Sigmoid colon (tissue), 6 donors: ENCODE measurements at regions not wholly inside any gene's neighbourhood (a gene's known extent, or its start where the extent isn't known, plus 50 kb on each side); places are given as distances from the start of the nearest gene placed in this dataset.

Experiments used
- DNase-seq: peaks from one replicate; pipeline ENCODE4 v3.0.0-alpha.2; 2019
- H3K27ac ChIP-seq, 4 donors: fragments of 200-600 bp; sonication (generic); one replicate each; pipeline ENCODE4 v1.5.1; 2016 to 2019; ENCODE audit warnings: mild to moderate bottlenecking in 1 of 4
- H3K27me3 ChIP-seq, 3 donors: fragments of 200-600 bp; sonication (generic); one replicate each; pipeline ENCODE4 v1.5.1; 2019; ENCODE audit warnings: mild to moderate bottlenecking in 1 of 3
- H3K36me3 ChIP-seq, 4 donors: fragments of 200-600 bp; sonication (generic); one replicate each; pipeline ENCODE4 v1.5.1; 2016 to 2019
- H3K4me1 ChIP-seq, 4 donors: fragments of 200-600 bp; sonication (generic); one replicate each; pipeline ENCODE4 v1.5.1; 2017 to 2019
- H3K4me3 ChIP-seq, 4 donors: fragments of 200-600 bp; sonication (generic); one replicate each; pipeline ENCODE4 v1.5.1; 2017 to 2019; ENCODE audit warnings: mild to moderate bottlenecking in 2 of 4, moderate library complexity in 1 of 4
- H3K9me3 ChIP-seq, 4 donors: fragments of 200-600 bp in 3 of 4; sonication (generic) in 3 of 4; one replicate each; pipeline versions ENCODE4 v1.5.1 to v1.6.1; 2013 to 2019
- EP300 ChIP-seq, 4 donors: sonication (generic); formaldehyde crosslinking; IDR thresholded peaks; one replicate each; pipeline ENCODE4 v1.6.1; 2017; ENCODE audit warnings: antibody characterized with exemption in 4 of 4
- POLR2A ChIP-seq, 2 donors: fragments of 450-650 bp; IDR thresholded peaks; one replicate each; pipeline ENCODE4 v1.6.1; 2016; ENCODE audit warnings: antibody characterized with exemption in 2 of 2, mild to moderate bottlenecking in 2 of 2, moderate library complexity in 2 of 2
- POLR2AphosphoS5 ChIP-seq, 4 donors: sonication (generic); formaldehyde crosslinking; IDR thresholded peaks; one replicate each; pipeline ENCODE4 v1.6.1; 2017; ENCODE audit warnings: antibody characterized with exemption in 4 of 4
- WGBS, 2 donors: extraction: QIAGEN DNeasy Blood & Tissue Kit; methylation state at CpG; one replicate each; pipeline ENCODE4 v1.1.7; 2013; 5-methylcytosine and 5-hydroxymethylcytosine counted together
- intact Hi-C: fragments of 100-400 bp; cut with DNase I; formaldehyde crosslinking; loops from one replicate; pipeline ENCODE4 v1.15.1; 2023
- TF ChIP-seq, protein P1 (sequence below), 4 experiments: fragments of 450-650 bp in 3 of 4; fragments of 200-600 bp in 1 of 4; IDR thresholded peaks; one replicate each; pipeline ENCODE4 v1.5.1; 2016 to 2019; ENCODE audit warnings: antibody characterized with exemption in 4 of 4, mild to moderate bottlenecking in 3 of 4, moderate library complexity in 2 of 4
- donor health status: healthy with polysubstance abuse.
- donor health status: healthy.

DNA sequence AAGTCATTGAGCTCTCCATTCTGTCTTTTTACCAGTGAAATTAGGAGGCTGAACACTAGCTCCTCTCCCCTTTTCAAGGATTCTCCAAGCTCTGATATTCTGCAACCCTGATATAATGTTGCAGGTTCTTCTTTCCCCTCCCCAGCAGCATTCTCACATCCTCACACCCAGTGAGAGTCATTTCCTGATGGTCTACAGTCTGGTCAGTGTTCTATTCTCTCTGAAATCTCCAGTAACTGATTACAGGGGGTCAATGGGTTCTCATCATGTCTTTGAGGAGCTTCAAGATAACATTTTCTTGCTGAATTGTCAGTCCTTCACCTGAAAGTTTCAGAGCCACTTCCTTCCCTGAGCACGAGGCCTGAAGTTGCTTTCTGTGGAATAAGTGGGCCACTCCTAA, 299.4 kb downstream of the PTEN start:
- H3K9me3 ChIP-seq, result no peaks in the 10 kb centered on the region
- no peak for DNase-seq
- no peak overlapping the region for H3K27ac ChIP-seq
- H3K4me3 ChIP-seq, result no peak overlapping the region
- intact Hi-C loops, result no loop called here
- H3K4me1 ChIP-seq, result peaks cover 0 to 14% (median 13%) of the 10 kb centered on the region in 4 donors
- TF ChIP-seq POLR2A (IDR thresholded peaks at IDR 0.05), result no peak
- WGBS, 2 donors, result 60 to 83% methylated on average over 1 of the region's 1 CpG
- H3K36me3 ChIP-seq, result no peaks in the 10 kb centered on the region
- H3K27me3 ChIP-seq, result no peaks in the 10 kb centered on the region

DNA sequence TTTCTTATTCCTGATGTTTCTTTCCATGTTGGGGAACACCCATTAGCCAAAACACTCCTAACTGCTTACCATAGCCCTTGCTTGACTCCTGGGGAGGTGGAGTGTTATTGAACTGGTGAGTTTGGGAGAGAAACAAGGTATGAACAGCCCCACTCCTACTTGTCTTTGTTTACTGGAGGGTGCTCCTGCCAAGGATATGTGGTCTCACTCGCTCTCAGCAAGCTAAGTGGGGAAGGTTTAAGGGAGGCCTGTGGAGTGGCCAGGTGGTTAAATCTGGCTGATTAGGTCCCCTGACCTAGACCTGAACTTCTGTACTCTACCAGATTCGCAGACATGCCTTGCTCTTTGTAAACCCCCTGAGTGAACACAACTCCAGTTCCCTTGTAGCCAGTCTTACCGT, 300.1 kb downstream of the PTEN start:
- no peak overlapping the region for H3K27ac ChIP-seq
- no peak for TF ChIP-seq POLR2AphosphoS5 (IDR thresholded peaks at IDR 0.05)
- peaks cover 0 to 7% (median 6%) of the 10 kb centered on the region in 4 donors for H3K4me1 ChIP-seq
- H3K27me3 ChIP-seq, result no peaks in the 10 kb centered on the region
- intact Hi-C loops, result no loop called here
- no peak overlapping the region for H3K4me3 ChIP-seq
- DNase-seq, result no peak
- H3K36me3 ChIP-seq, result no peaks in the 10 kb centered on the region
- WGBS, 2 donors, result 93 to 94% methylated on average over 3 of the region's 3 CpGs
- no peaks in the 10 kb centered on the region for H3K9me3 ChIP-seq

DNA sequence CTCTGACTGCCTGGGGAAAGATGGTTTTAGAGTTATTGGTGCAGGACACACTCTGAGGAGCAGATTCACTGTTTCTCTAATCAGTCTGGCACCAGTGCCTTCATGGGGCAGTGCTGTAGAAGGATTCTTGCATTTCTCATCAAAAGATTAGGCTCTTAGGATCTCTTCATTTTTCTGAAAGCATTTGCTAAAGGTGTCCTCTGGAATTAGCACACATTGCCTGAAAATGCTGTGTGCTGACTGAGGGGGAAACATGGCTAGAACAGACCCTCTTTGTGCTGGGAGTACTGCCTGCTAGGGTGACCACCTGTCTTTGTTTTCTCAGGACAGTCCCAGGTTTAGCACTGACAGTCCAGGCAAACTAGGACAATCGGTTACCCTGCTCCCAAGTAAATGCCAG, 301.0 kb downstream of the PTEN start:
- intact Hi-C loops, result no loop called here
- peak overlapping the region in 2 of 4 donors; percentile 19 to 30 for H3K27ac ChIP-seq

DNA sequence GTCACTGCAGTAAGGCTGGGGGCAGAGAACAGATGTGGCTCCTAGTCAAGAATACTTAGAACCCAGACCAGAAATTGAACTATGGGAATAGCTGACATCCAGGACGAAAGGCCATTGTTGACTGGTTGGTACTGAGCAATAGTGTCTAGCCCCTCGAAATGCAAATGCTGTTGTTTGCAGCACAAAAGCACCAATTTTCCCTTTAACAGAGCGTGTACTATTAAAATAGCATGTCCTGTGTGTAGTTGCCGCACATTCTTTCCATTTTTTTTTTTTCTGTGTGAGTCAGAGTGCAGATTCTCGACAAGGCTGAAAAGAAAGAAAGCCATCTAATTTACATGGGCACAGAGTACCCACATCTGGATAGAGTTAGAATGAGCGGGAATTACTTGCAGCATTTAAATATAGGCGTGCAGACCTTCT, 302.4 kb downstream of the PTEN start:
- DNase-seq, result no peak
- TF ChIP-seq POLR2AphosphoS5 (IDR thresholded peaks at IDR 0.05) (no peak), EP300 (IDR thresholded peaks at IDR 0.05) (no peak), POLR2A (IDR thresholded peaks at IDR 0.05) (no peak)
- TF ChIP-seq, protein P1, sequence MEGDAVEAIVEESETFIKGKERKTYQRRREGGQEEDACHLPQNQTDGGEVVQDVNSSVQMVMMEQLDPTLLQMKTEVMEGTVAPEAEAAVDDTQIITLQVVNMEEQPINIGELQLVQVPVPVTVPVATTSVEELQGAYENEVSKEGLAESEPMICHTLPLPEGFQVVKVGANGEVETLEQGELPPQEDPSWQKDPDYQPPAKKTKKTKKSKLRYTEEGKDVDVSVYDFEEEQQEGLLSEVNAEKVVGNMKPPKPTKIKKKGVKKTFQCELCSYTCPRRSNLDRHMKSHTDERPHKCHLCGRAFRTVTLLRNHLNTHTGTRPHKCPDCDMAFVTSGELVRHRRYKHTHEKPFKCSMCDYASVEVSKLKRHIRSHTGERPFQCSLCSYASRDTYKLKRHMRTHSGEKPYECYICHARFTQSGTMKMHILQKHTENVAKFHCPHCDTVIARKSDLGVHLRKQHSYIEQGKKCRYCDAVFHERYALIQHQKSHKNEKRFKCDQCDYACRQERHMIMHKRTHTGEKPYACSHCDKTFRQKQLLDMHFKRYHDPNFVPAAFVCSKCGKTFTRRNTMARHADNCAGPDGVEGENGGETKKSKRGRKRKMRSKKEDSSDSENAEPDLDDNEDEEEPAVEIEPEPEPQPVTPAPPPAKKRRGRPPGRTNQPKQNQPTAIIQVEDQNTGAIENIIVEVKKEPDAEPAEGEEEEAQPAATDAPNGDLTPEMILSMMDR (IDR thresholded peaks at IDR 0.05), result no peak
- Histone ChIP-seq H3K27ac (no peak overlapping the region), H3K36me3 (no peaks in the 10 kb centered on the region), H3K4me1 (no peaks in the 10 kb centered on the region), H3K4me3 (no peak overlapping the region), H3K27me3 (no peaks in the 10 kb centered on the region), H3K9me3 (no peaks in the 10 kb centered on the region)
- intact Hi-C loops, result no loop called here
- 92 to 93% methylated on average over 7 of the region's 7 CpGs for WGBS, 2 donors

More for the DNA sequence above, 301.0 kb downstream of the PTEN start:
- no peak overlapping the region for H3K4me3 ChIP-seq
- no peaks in the 10 kb centered on the region for H3K4me1 ChIP-seq
- H3K36me3 ChIP-seq, result no peaks in the 10 kb centered on the region
- no peak for DNase-seq
- TF ChIP-seq, protein P1 (IDR thresholded peaks at IDR 0.05), result no peak
- no peak for TF ChIP-seq POLR2A (IDR thresholded peaks at IDR 0.05)
- no peak for TF ChIP-seq EP300 (IDR thresholded peaks at IDR 0.05)
- 88% methylated on average over 1 of the region's 1 CpG for WGBS, 2 donors
- no peaks in the 10 kb centered on the region for H3K27me3 ChIP-seq
- no peaks in the 10 kb centered on the region for H3K9me3 ChIP-seq

DNA sequence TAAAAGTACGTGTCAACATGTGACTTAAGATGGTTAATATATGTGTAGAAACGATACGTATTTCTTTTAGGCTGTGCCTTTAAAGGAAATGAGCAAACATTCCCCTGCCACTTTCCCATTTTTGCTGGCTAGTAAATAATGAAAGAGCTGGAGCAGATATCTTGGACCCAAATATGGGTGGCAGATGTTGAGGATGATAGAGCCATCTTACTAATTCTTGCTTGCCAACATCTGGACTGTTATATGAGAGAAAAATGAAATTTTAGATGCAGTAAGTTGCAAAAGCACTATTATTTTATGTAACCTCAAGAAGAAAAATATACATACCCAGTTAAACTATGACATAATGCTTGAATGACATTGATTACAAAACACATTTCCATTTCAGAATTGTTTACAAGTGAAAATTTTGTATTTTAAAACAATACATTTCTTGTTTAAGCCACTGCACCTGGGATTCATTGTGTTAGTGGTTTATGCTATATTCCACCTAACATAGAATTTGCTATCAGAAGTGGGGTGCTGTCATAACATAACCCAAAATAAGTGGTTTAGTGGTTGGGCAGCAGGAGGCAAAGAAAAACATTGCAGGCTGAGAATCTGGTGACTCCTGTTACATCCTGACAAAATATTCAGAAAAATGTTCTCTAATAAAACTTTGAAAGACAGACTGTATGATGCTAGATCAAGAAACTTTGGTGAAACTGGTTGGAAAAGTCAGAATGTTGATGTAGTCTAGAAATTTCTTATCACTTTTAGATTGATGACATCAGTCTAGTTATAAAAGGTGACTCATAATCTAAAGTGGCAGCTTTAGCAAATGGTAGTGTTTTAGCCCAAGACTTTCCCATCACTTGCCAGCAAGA, 305.0 kb downstream of the PTEN start:
- intact Hi-C loops, result no loop called here
- H3K36me3 ChIP-seq, result no peaks in the 10 kb centered on the region
- no peak overlapping the region for H3K27ac ChIP-seq
- H3K27me3 ChIP-seq, result no peaks in the 10 kb centered on the region
- no peak for DNase-seq
- TF ChIP-seq, protein P1 (IDR thresholded peaks at IDR 0.05), result no peak
- TF ChIP-seq EP300 (IDR thresholded peaks at IDR 0.05) (no peak), POLR2AphosphoS5 (IDR thresholded peaks at IDR 0.05) (no peak), POLR2A (IDR thresholded peaks at IDR 0.05) (no peak)
- no peaks in the 10 kb centered on the region for H3K4me1 ChIP-seq
- H3K9me3 ChIP-seq, result no peaks in the 10 kb centered on the region
- H3K4me3 ChIP-seq, result no peak overlapping the region
- 97% methylated on average over 3 of the region's 3 CpGs for WGBS, 2 donors

DNA sequence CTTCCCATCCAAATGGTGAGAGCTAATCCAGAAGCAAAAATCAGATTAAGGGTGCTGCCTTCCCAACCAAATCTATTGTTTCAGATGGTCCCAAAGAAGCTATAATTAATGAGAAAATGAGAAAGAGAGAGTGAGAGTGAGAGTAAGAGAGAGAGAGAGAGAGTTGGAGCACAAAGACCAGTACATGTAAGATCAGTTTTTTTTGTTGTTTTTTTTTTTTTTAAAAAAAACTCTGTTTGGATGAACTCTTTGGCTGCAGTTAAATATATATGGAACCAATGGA, 305.6 kb downstream of the PTEN start:
- no peak for DNase-seq
- intact Hi-C loops, result no loop called here

More for the DNA sequence above, 305.6 kb downstream of the PTEN start:
- TF ChIP-seq EP300 (IDR thresholded peaks at IDR 0.05) (no peak), POLR2A (IDR thresholded peaks at IDR 0.05) (no peak)
- no peaks in the 10 kb centered on the region for H3K27me3 ChIP-seq
- no peaks in the 10 kb centered on the region for H3K36me3 ChIP-seq
- no peak overlapping the region for H3K4me3 ChIP-seq
- no peaks in the 10 kb centered on the region for H3K9me3 ChIP-seq
- H3K27ac ChIP-seq, result no peak overlapping the region
- H3K4me1 ChIP-seq, result no peaks in the 10 kb centered on the region
